HUES48 (cell line): ENCODE measurements at regions not wholly inside any gene's neighbourhood (a gene's known extent, or its start where the extent isn't known, plus 50 kb on each side); places are given as distances from the start of the nearest gene placed in this dataset.
"Not testable (repeated sequence)": the region's sequence is repeated elsewhere in the genome, so short reads cannot be mapped to it uniquely, and the experiment has no call there.

Source experiments
- H3K27ac ChIP-seq: one replicate; pipeline ENCODE4 v1.7.0; 2013; ENCODE audit warnings: low read depth, low read length, inconsistent platforms
- H3K27me3 ChIP-seq: 2 replicates; pipeline ENCODE4 v1.6.1; 2013; ENCODE audit warnings: mild to moderate bottlenecking, low read length; ENCODE audit not compliant: control insufficient read depth, insufficient read depth
- H3K36me3 ChIP-seq: 2 replicates; pipeline ENCODE4 v1.6.1; 2013; ENCODE audit warnings: low read length; ENCODE audit not compliant: control insufficient read depth, insufficient read depth
- H3K4me1 ChIP-seq: 2 replicates; pipeline ENCODE4 v1.6.1; 2013; ENCODE audit warnings: mild to moderate bottlenecking, low read length; ENCODE audit not compliant: control insufficient read depth, insufficient read depth
- H3K4me3 ChIP-seq: 2 replicates; pipeline ENCODE4 v1.5.1; 2013; ENCODE audit warnings: mild to moderate bottlenecking, low read depth, low read length
- H3K9ac ChIP-seq: 2 replicates; pipeline ENCODE4 v1.6.1; 2013; ENCODE audit warnings: mild to moderate bottlenecking, low read depth, low read length, moderate library complexity
- H3K9me3 ChIP-seq: 2 replicates; pipeline ENCODE4 v1.6.1; 2013; ENCODE audit warnings: low read length; ENCODE audit not compliant: control insufficient read depth, insufficient read depth

DNA sequence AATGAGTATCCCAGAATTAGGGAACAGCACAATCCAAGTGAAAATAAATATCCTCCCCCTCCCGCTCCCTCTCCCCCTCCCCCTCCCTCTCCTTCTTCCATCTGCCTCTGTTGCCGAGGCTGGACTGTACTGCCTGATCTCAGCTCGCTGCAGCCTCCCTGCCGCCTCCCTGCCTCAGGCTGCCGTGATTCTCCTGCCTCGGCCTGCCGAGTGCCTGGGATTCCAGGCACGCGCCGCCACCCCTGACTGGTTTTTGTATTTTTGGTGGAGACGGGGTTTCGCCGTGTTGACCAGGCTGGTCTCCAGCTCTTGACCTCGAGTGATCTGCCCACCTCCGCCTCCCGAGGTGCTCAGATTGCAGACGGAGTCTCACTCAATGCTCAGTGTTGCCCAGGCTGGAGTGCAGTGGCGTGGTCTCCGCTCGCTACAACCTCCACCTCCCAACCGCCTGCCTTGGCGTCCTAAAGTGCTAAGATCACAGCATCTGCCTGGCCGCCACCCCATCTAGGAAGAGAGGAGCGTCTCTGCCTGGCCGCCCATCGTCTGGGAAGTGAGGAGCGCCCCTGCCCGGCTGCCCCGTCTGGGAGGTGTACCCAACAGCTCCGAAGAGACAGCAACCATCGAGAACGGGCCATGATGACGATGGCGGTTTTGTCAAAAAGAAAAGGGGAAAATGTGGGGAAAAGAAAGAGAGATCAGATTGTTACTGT, 178.9 kb upstream of the IPO5 start:
- not testable (repeated sequence) for H3K36me3 ChIP-seq, H3K9ac ChIP-seq, H3K27ac ChIP-seq, H3K27me3 ChIP-seq, H3K4me3 ChIP-seq, H3K9me3 ChIP-seq, H3K4me1 ChIP-seq

DNA sequence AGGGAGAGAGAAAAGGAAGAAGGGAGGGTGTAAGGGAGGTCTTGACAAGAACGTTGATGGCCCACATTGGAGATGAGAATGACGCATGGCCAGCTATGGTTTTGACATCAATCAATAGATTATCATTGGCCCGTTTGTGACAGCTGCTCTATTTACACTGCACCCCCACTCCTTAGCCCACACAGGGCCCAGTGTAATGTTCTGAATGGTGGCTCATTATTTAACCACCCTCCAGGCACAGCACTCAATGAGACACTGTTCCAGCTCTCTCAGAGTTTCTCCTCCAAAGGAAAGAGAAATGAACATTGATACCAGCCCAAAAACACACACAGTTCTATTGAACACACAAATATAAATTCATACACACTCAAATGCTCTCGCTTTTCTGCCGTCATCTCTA, 173.0 kb upstream of the IPO5 start:
- Histone ChIP-seq H3K4me3 (no peak overlapping the region), H3K36me3 (no peaks in the 10 kb centered on the region), H3K4me1 (no peaks in the 10 kb centered on the region), H3K27ac (no peak overlapping the region), H3K27me3 (no peaks in the 10 kb centered on the region), H3K9ac (no peak overlapping the region), H3K9me3 (no peaks in the 10 kb centered on the region)

DNA sequence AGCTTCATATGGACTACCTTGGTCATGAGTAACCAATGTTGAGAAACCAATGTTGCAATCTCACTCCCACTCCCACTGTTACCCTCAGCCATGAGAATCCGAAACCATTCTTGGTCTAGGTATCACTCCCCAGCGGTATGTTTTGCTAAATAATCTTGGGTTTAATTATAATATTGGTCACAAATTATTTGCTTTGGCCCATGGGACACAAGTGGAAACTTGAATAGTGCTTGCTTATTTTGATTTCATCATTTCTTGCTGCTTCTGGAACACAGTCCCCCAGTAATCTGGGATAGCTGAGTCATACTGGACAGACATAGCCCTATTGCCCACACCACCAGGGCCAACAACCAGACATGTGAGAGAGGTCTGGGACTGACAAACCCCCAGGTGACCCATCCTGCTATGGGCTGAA, 171.6 kb upstream of the IPO5 start:
- H3K9ac ChIP-seq, result no peak overlapping the region
- no peaks in the 10 kb centered on the region for H3K36me3 ChIP-seq
- H3K27ac ChIP-seq, result no peak overlapping the region
- H3K9me3 ChIP-seq, result no peaks in the 10 kb centered on the region
- H3K4me3 ChIP-seq, result no peak overlapping the region
- no peaks in the 10 kb centered on the region for H3K27me3 ChIP-seq
- no peaks in the 10 kb centered on the region for H3K4me1 ChIP-seq

DNA sequence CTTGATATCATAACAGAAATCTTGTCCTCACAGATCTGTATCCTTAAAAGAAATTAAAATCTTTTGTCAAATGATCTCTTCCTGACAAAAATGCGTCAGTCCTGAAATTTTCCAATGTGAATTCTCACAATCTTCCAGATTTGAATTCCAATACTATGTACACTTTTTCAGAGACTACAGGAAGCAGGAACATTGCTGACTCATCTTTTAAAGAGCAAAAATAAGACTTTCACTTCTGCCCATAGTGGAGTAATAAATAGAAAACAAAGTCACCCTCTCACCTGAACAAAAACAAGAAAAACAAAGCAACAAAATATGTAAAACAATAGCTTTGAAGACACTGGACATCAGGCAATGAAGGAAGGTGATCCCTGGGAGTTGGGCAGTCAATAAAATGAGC, 167.0 kb upstream of the IPO5 start:
- H3K9ac ChIP-seq, result no peak overlapping the region
- no peak overlapping the region for H3K27ac ChIP-seq
- no peaks in the 10 kb centered on the region for H3K36me3 ChIP-seq
- no peak overlapping the region for H3K4me3 ChIP-seq
- H3K9me3 ChIP-seq, result peaks cover 9% of the 10 kb centered on the region; the same call in 1 of the 2 replicates
- H3K27me3 ChIP-seq, result no peaks in the 10 kb centered on the region
- H3K4me1 ChIP-seq, result no peaks in the 10 kb centered on the region

DNA sequence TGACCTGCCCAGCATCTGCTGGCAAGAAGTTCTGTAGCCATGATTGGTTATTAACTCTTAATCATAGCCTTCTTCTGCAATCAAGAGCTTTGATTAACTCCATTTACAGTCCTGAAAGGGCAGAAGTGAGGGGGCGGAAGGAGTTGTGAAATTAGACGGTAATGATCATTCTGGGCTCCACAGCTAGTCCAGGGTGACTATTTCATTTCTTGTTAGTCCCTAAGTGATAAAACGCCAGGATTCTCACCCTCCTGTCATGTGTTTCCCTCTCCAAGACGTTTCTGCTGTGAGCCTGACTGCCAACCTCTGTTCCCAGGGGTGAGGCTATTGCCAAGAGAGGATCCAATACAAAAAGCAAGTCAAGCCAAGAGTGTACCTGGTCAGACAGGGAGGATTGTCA, 155.9 kb upstream of the IPO5 start:
- no peaks in the 10 kb centered on the region for H3K27me3 ChIP-seq
- H3K4me1 ChIP-seq, result no peaks in the 10 kb centered on the region
- H3K36me3 ChIP-seq, result no peaks in the 10 kb centered on the region
- H3K4me3 ChIP-seq, result no peak overlapping the region
- H3K9ac ChIP-seq, result no peak overlapping the region
- H3K9me3 ChIP-seq, result peaks cover 15% of the 10 kb centered on the region
- no peak overlapping the region for H3K27ac ChIP-seq

DNA sequence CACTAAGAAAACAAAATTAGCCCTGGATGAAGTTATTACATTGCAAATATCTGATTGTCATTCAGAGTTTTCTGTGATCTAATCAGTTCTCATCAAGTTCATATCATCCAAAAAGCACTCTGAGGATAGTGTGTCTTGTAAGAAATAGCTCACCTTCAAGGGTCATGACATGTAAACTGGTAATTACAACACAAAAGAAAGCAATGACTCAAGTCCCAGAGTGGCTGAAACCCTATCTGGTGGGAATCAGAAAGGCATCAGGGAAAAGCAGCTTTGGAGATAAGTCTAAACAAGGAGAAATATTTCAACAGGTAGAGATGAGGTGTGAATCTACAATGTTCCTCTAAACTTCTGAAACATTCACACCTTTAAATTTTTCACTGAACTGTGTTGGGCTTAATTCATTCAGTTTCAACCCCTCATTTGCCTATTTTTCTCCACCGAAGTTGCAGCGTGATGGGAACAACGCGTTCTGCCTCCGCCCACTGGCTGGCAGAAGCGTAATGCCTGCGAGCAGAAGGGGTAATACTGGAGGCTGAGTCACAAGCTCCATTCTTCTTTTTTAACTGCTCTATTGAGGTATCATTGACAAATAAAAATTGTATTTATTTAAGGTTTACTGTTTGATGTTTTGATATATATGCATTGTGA, 155.2 kb upstream of the IPO5 start:
- Histone ChIP-seq H3K9me3 (peaks cover 8% of the 10 kb centered on the region; the same call in 1 of the 2 replicates), H3K36me3 (no peaks in the 10 kb centered on the region), H3K9ac (no peak overlapping the region), H3K4me1 (no peaks in the 10 kb centered on the region), H3K27ac (no peak overlapping the region), H3K27me3 (no peaks in the 10 kb centered on the region), H3K4me3 (no peak overlapping the region)

DNA sequence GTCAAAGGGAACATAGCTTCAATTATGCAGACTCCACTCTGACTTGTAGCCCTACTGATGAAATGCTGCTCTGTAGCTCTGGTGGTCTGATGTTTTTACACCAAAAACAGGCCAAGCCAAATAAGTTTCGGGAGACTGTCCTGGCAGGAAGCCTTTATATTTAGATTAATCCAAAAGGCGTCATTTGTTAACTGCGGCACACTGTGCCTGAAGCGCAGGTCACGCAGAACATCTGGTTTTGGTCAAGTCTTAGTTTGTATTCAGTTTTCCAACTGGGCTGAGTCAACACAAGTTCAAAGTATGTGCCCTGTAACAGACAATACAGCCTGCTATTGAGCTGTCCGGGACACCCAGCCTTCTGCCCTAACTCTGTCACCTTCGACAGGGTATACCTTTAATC, 154.6 kb upstream of the IPO5 start:
- Histone ChIP-seq H3K4me1 (no peaks in the 10 kb centered on the region), H3K9me3 (peaks cover 7% of the 10 kb centered on the region; the same call in 1 of the 2 replicates), H3K27me3 (no peaks in the 10 kb centered on the region), H3K36me3 (no peaks in the 10 kb centered on the region), H3K27ac (no peak overlapping the region), H3K4me3 (no peak overlapping the region), H3K9ac (no peak overlapping the region)

DNA sequence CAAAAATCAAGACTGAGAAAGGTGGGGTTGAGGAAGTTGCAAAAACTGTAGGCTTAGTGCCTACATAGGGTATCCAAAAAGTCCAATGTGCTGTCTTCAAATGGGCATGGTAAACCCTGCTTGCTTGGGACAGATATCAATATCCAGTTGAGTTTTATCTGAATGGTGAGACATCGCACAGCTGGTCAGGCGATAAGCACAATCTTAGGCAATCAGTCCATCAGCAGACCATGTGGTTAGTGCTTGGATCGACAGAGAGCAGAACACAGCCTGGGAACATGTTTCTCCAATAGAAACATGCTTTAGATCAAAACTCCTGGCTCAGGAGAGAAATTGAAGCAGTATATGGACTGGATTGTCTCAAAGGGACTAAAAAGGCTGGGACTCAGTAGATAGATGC, 151.3 kb upstream of the IPO5 start:
- H3K4me1 ChIP-seq, result no peaks in the 10 kb centered on the region
- H3K36me3 ChIP-seq, result no peaks in the 10 kb centered on the region
- no peak overlapping the region for H3K27ac ChIP-seq
- H3K9ac ChIP-seq, result no peak overlapping the region
- no peaks in the 10 kb centered on the region for H3K27me3 ChIP-seq
- H3K4me3 ChIP-seq, result no peak overlapping the region
- no peaks in the 10 kb centered on the region; the same call in 1 of the 2 replicates for H3K9me3 ChIP-seq

DNA sequence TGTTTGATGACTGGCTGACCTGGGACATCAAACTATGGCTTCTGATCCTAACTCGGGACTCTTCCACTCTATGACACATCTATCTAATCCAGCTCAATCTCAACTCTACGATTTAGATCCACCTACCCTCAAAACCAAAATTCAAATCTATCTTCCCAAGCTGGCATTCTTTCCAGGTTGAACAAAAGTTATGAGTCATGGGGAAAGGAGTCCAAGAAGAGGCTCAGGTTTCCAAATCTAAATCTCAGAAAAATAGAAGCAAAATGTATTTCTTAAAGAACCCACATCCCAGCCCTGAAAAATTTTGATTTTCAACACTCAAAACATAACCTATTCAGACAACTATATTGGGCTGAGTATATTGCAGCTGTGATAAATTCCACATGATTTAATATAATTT, 143.9 kb upstream of the IPO5 start:
- H3K36me3 ChIP-seq, result no peaks in the 10 kb centered on the region
- H3K4me1 ChIP-seq, result no peaks in the 10 kb centered on the region
- no peak overlapping the region for H3K27ac ChIP-seq
- no peak overlapping the region for H3K4me3 ChIP-seq
- no peak overlapping the region for H3K9ac ChIP-seq
- no peaks in the 10 kb centered on the region for H3K9me3 ChIP-seq
- H3K27me3 ChIP-seq, result no peaks in the 10 kb centered on the region

DNA sequence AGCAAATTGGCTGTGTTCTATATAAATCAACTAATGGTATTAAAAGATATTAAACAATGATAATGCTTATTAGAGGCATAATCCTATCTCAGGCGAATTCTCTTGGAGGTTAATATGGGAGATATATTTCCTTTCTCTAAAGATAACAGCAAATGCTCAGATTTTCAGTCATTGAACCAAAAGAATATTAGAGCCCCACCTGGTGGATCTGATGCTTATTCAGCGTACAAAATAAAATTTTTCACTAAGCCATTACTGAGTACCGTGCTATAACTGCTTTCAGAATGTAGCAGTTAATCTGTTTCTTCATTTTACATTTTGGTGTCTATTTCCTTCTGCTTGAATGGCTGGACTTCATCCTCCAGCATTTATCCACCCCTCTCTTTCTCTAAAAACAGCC, 143.3 kb upstream of the IPO5 start:
- no peaks in the 10 kb centered on the region for H3K27me3 ChIP-seq
- no peaks in the 10 kb centered on the region for H3K36me3 ChIP-seq
- no peaks in the 10 kb centered on the region for H3K9me3 ChIP-seq
- H3K4me3 ChIP-seq, result no peak overlapping the region
- no peaks in the 10 kb centered on the region for H3K4me1 ChIP-seq
- H3K27ac ChIP-seq, result no peak overlapping the region
- no peak overlapping the region for H3K9ac ChIP-seq

DNA sequence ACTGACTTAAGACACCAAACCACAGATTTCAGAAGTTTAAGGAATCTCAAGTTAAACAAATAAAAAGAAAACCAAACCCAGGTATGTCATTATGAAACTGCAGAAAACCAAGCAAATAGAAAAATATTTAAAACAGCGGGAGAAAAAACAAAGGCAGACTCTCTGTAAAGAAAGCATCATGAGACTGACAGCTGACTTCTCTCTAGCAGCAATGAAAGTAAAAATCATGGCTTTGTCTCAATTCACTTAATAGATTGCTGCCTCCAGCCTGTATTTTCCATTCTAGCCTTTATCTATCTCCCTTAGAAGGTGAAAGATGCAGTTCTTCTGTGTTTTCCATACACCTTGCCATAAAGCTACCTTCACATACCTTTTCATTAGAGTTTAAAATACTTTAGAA, 131.1 kb upstream of the IPO5 start:
- H3K27me3 ChIP-seq, result no peaks in the 10 kb centered on the region
- H3K4me3 ChIP-seq, result no peak overlapping the region
- H3K4me1 ChIP-seq, result no peaks in the 10 kb centered on the region
- no peak overlapping the region for H3K27ac ChIP-seq
- H3K9me3 ChIP-seq, result no peaks in the 10 kb centered on the region
- H3K9ac ChIP-seq, result no peak overlapping the region
- no peaks in the 10 kb centered on the region for H3K36me3 ChIP-seq
